MV-4-11 (cell line): ENCODE measurements at regions not wholly inside any gene's neighbourhood (a gene's known extent, or its start where the extent isn't known, plus 50 kb on each side); places are given as distances from the start of the nearest gene placed in this dataset.

Source experiments
- DNase-seq: peaks from one replicate; lab custom pipeline; 2025; lab: John Stamatoyannopoulos, UW

- DNase-seq, result no peak
Measured at GRCh38 chr6:143621876-143622605, 55.7 kb upstream of the PHACTR2 start.

GRCh38 chr6:143621159-143621873, 56.4 kb upstream of the PHACTR2 start:
- DNase-seq, result no peak

DNA sequence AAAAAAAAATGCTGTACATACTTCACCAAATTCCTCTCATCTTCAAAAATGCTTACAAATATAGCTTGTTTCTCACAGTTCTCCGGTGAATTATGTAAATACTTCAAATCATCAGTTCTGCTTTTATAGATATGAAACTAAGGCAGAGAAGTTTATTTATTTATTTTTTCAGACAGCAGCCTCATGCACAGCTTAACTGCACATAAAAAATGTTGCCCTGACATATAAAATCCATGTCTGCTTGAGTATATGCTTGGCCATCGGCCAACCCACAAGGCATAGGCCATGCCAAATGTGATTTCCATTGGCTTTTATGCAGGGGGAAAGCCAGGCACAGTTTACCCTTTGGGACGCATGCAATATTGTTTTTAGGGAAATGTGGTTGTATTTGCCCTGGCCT, 57.3 kb upstream of the PHACTR2 start:
- DNase-seq, result peak; percentile 45

GRCh38 chr6:143619824-143620401, 57.9 kb upstream of the PHACTR2 start:
- DNase-seq, result peak; percentile 18

- no peak for DNase-seq
Measured at GRCh38 chr6:143616741-143617140, 61.0 kb upstream of the PHACTR2 start.

DNA sequence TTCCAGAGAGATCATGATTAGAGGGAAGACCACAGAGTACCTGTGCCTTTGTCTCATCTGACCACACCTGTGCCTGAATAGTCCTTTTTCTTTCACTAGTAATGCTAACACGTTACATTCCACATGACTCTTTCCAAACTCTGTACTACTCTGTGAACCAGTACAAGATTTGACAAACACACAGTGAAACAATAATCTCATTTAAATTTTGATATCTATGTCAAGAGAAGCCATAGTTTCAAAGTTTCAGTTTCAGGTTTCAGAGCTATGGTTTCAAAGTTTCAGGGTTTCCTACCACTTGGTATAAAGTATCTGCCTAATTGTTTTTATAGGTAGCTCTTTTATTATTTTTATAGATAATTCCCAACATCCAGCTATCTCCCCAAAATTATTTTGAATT, 62.0 kb upstream of the PHACTR2 start:
- DNase-seq, result no peak

GRCh38 chr6:143614235-143614634, 63.5 kb upstream of the PHACTR2 start:
- DNase-seq, result peak; percentile 63

- DNase-seq, result no peak
Measured at GRCh38 chr6:143613749-143614148, 64.0 kb upstream of the PHACTR2 start.

- DNase-seq, result no peak
Measured at GRCh38 chr6:143612186-143612585, 65.6 kb upstream of the PHACTR2 start.

DNA sequence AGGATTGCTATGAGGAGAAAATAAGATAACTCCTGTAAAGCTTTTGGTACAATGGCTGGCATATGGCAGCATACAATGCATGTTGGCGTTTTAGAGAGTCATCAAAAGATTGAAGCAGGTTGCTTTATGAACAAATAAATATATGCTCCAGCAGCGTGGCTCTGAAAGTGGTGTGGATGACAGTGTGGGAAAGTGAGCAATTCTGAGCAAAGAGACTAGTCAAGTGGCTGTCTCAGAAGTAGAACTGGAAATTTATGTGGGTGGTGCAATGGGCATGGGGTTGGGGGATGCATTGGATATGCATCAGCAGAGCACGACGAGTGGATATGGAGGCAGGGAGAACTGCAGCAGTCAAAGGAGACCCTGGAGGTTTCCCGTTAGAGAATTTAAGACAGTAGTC, 66.2 kb upstream of the PHACTR2 start:
- no peak for DNase-seq

- DNase-seq, result no peak
Measured at GRCh38 chr6:143609972-143610371, 67.8 kb upstream of the PHACTR2 start.

DNA sequence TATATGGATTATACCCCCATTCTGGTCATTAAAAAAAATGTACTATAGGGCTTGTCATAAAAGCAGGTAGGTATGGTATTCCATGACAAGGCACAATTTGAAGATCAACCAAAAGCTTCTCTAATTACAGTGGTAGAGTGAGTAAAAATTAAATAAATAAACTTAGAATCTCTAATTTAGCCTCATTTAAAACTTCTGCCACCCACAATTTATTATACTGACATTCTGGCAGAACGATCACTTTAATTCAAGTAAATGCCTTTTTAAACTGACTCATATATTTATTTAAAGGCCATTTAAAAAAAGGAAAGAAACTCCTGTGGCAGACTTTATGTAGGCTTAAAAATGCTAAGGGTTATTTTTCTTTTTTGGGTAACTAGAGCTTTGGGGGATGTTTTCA, 68.3 kb upstream of the PHACTR2 start:
- no peak for DNase-seq

GRCh38 chr6:143608906-143609305, 68.9 kb upstream of the PHACTR2 start:
- no peak for DNase-seq

- DNase-seq, result no peak
Measured at GRCh38 chr6:143607974-143608373, 69.8 kb upstream of the PHACTR2 start.

GRCh38 chr6:143607168-143607567, 70.6 kb upstream of the PHACTR2 start:
- no peak for DNase-seq

- DNase-seq, result no peak
Measured at GRCh38 chr6:143605906-143606521, 71.8 kb upstream of the PHACTR2 start.

GRCh38 chr6:143603455-143603854, 74.3 kb upstream of the PHACTR2 start:
- DNase-seq, result no peak

DNA sequence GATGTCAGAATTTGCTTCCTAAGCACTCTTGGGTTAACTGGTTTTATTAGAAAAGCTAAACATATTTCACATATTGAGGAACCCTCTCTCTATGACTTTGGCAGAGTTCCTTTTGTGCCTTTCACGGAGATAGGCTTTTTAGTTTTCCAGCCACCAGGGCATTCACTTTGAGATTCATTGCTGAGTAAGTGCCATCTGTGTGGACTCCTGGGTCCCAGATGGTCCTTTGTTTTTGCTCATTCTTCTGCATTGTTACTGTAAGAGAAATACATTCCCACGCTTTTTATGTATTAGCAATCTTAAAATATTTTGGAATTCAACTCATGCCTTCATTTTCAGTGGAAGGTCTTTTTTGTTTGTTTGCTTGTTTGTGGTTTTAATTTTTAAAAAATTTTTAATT, 76.3 kb upstream of the PHACTR2 start:
- DNase-seq, result no peak

DNA sequence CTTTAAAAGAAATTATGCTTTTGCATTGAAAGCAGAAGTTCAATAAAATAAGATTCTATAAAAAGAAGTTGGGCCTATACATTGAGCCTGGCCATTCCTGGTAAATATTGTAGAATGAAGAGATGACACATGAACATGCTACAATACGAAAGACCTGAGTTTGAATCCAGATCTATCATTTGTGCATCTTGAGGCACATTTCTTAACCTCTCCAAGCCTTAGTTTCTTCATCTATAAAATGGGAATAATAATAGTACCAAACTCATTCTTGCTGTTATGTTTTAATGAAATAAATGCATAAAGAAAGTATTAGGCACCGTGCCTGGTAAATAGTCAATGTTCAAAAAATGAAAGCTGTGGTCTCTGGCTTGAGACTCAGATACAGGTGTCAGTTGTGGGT, 76.9 kb upstream of the PHACTR2 start:
- DNase-seq, result no peak

DNA sequence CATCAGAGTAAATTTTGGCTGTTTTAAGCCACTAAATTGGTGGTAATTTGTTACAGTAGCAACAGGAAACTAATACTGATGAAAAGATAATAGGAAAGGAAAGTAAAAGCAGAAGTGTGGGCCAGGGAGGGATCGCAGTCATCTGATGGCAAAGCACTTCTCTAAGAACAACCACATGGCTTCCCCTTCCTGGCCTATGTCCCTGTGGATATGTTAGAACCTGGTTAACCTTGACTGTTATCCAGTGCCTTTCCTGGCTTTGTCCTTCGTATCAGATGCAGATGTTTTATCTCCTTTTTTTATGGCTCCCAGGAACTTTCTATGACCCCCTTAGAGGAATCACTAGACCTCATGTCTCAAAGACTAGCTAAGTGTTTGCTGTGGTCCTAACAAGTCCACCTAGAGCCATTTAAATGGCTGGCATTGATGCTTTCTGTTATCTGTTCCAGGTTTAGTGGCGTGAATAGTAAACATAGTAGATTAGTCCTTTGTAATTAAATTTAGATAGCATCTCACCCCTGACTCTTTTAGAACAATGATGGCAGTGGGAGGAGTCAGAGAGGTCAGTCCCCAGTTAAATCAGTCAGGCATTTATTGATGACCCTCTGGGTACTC, 79.2 kb upstream of the PHACTR2 start:
- peak; percentile 86 for DNase-seq

- DNase-seq, result no peak
Measured at GRCh38 chr6:143596866-143597265, 80.9 kb upstream of the PHACTR2 start.

- DNase-seq, result no peak
Measured at GRCh38 chr6:143595251-143596036, 82.3 kb upstream of the PHACTR2 start.
